M059J (cell line): ENCODE measurements at regions not wholly inside any gene's neighbourhood (a gene's known extent, or its start where the extent isn't known, plus 50 kb on each side); places are given as distances from the start of the nearest gene placed in this dataset.

ENCODE experiments used
- DNase-seq: peaks from one replicate; pipeline ENCODE4 v3.0.0-alpha.2; 2012; ENCODE audit warnings: low read depth

DNA sequence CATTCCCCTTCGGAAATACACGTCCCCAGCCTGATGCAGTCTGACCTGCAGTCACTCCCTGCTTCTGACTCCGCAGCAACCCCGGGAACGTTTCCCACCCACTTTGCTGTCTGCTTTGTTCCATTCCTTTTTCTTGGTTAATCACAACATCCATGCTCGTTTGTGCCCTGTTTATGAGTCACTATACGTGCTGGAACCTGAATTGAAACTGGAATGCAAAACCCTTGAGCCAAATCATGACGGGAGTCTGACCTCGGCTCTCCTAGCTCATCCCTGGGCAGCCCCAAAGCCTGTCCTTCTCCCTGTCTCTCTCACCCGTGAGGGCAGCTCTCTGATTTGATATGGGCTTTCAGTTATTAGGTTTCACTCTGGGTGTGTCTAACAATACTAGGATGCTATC lies 57.1 kb upstream of the RNF152 start:
- DNase-seq, result peak; percentile 91

DNA sequence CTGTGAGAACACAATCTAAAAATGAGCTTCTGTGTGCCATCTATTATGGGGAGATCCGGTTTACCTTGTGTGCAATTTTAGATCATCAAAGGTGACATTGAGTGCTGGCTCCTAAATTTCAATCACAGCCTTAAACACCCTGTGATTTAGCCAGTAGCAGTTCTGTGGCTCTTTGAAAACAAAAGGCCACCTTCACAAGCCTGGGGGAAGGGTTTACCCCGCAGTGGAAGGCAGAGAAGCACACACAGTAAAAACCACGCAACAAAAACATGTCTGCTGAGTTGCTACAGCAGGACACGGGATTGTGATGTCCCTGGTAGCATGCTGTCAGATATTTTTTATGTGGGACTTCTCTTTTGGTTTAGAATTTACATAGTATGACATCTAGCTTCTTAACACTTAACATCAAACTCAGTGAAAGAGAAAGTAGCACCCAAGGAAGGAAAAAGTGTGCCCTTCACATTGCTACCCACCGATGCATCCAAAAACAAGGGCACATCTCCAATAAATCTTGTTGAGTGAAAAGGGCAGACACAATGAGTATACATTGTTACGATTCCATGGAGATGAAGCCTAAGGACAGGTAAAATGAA lies 56.1 kb upstream of the RNF152 start:
- DNase-seq, result no peak

DNA sequence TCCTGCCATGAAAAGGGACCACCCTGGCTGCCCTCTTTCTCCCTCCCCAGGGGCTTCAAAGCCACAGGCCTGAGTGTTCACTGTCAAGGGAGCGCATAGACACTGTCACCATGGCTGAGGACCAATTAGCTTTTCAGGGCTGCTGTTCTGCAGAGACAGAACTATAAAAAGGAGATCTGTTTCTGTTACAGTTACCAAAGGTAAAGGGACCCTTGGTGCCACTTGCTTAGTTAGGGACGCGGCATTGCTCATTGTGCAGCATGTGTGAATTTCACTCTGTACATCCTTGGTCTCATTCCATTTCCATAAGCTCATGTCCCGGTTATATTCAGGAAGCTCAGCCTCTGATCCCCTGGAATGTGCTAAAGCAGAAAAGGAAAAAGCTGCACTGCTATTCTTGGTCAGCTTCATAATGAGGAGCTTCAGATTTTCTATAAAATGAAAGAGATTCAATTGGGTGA lies 55.5 kb upstream of the RNF152 start:
- no peak for DNase-seq

DNA sequence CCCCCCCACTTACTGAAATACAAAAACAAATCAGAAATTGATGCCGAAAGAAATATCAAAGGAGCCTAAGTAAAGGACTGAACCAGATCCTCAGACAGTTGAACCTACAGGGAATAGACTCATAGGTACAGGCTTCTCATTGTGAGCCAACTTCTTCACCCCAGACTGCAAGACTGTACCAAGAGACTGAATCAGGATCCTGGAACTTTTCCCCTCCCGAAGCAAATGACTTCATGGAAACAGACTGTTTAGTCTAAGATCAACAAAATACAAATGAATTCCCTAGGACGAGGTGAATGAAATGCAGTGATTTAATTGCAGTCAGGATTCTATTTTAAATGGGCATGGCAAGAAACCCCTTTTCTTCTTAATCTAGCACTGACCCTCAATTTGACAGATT lies 53.6 kb upstream of the RNF152 start:
- peak; percentile 54 for DNase-seq

DNA sequence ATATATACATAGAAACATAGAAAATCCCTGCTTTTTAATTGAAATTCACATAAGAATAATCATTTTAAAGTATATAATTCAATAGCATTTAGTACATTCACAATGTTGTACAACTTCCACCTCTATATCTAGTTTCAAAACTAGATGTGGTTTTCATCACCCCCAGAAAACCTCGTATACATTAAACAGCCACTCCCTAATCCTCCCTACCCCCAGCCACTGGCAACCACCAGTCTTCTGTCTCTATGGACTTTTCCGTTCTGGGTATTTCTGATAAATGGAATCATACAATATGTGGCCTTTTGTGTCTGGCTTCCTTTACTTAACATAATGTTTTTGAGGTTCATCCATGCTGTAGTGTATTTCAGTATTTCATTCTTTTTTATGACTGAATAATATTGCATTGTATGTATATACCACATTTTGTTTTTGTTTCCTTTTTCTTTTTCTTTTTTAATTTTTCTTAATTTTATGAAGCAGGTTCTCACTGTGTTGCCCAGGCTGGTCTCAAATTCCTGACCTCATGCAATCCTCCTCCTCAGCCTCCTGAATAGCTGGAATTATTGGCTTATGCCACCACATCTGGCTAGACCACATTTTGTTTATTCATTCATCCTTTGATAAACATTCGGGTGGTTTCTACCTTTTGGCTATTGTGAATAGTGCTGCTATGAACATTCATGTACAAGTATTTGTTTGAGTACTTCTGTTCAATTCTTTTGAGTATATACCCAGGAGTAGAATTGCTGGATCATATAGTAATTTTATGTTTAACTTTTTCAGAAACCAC lies 50.6 kb upstream of the RNF152 start:
- peak; percentile 55 for DNase-seq
